ENCODE measurements at regions not wholly inside any gene's neighbourhood (a gene's known extent, or its start where the extent isn't known, plus 50 kb on each side); places are given as distances from the start of the nearest gene placed in this dataset.
"Not testable (repeated sequence)": the region's sequence is repeated elsewhere in the genome, so short reads cannot be mapped to it uniquely, and the experiment has no call there.

- DNase-seq (ENCODE audit: insufficient read length, low spot score) = no peak
- FAIRE-seq = no peak
Observed at GRCh38 chr1:60620087-60620486, 462.3 kb upstream of the NFIA start.

DNA sequence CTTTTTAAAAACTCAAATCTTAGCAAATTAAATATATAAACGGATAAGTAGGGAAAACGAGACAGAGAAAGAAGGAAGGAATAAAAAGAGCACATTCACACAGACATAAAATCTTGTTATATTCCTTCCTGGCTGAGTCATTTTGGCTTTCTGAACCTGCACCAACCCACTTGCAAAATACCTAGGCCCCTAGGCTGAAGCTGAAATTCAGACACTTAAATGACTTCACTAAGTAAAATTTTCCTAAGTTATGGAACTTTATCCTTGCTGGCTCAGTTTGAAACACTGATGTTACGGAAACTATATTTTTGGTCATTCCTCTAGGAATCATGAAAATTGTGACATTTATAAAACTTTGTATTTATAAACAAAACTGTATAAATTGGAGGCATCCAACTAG is 462.8 kb upstream of the NFIA start:
- no peak for FAIRE-seq
- no peak for DNase-seq (ENCODE audit: insufficient read length, low spot score)

DNA sequence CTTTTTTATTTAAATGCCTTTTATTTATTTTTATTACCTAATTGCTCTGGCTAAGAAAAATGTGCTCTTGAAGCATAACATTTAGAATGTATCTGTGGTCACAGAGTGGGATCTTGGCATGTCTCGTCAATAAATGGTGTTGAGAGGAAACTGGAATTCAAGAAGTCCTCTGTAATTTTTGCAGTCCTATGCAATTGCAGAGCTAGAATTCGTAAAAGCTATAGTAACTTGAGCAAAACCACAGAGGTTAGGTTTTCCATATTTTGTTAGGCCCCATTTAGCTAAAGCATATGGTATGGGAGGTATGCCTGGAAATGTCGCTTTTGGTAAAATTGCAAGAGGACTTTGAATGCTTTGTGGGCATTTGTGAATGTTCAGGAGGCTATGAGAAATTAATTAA is 466.7 kb upstream of the NFIA start:
- DNase-seq (ENCODE audit: insufficient read length, low spot score) = no peak
- no peak for FAIRE-seq

- no peak for FAIRE-seq
- DNase-seq (ENCODE audit: insufficient read length, low spot score) = no peak
Observed at GRCh38 chr1:60612790-60613189, 469.6 kb upstream of the NFIA start.

- FAIRE-seq = not testable (repeated sequence)
Observed at GRCh38 chr1:60606921-60607320, 475.4 kb upstream of the NFIA start.

DNA sequence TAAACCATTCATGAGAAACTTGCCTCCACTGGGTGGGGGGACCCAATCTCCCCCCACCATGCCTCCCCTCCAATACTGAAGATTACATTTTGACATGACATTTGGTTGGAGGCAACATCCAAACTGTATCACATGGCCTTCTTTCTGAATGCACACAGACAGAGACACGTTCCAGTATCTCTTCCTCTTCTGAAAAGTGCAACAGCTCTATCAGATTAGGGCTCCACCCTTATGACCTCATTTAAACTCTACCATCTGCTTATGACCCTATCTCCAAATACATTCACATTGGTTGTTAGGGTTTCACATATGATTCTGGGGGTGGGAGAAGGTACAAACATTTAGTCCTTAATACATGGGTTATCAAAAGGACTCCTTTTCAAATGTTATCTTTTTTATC is 481.8 kb upstream of the NFIA start:
- no peak for FAIRE-seq
- DNase-seq (ENCODE audit: insufficient read length, low spot score) = no peak

More at GRCh38 chr1:60606921-60607320, 475.4 kb upstream of the NFIA start:
- not testable (repeated sequence) for DNase-seq (ENCODE audit: insufficient read length, low spot score)

DNA sequence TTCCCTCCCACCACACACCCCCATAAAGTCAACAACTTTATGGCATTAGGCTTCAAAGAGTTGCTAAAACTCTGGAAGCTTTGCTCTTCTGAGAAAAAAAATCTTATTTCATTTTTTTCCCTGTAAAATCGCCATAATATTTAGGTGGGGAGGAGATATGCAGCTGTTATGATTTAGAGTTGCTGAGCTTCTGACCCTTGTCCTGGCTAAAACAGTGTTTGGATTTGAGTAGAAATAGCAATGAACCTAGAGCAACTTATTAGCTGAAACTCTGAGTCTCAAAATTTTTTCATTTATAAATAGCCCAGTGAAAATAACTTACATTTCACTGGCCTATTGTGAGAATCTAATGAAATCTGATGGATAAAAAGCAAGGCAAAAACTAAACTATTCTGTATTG is 482.8 kb upstream of the NFIA start:
- DNase-seq (ENCODE audit: insufficient read length, low spot score) = no peak
- FAIRE-seq = no peak

DNA sequence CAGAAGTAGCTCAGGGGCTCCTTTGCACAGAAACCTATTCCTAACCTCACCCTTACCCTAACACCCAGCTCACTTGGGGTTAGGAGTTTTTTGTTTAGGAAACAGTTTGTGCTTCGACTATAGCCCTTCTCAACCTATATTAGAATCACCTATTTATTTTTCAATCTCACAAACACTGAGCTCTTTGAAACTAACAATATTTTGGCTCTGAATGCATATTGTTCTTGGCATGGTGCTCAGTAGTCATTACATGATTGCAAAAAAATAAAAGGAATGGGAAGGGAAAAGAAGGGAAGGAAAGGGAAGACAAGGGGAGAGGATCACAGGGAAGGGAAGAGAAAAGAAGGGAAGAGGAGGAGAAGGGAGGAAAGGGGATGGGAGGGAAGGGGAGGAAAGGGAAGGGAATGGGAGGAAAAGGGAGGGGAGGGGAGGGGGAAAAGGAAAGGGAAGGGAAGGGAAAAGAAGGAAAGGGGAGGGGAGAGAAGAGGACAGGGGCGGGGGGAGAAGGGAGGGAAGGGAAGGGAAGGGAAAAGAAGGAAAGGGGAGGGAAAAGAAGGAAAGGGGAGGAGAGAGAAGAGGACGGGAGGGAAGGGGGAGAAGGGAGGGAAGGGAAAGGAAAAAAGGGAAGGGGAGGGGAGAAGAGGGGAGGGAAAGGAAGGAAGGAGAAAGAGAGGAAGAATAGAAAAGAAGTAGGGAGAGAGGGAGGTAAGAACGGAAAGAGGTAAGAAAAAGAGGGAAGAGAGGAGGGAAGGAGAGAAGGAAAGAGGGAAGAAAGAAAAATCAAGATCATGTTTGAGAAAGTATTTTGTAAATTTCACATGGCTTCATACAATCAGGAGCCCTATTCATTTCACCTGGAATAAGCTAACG is 484.1 kb upstream of the NFIA start:
- DNase-seq (ENCODE audit: insufficient read length, low spot score) = no peak
- FAIRE-seq = no peak

DNA sequence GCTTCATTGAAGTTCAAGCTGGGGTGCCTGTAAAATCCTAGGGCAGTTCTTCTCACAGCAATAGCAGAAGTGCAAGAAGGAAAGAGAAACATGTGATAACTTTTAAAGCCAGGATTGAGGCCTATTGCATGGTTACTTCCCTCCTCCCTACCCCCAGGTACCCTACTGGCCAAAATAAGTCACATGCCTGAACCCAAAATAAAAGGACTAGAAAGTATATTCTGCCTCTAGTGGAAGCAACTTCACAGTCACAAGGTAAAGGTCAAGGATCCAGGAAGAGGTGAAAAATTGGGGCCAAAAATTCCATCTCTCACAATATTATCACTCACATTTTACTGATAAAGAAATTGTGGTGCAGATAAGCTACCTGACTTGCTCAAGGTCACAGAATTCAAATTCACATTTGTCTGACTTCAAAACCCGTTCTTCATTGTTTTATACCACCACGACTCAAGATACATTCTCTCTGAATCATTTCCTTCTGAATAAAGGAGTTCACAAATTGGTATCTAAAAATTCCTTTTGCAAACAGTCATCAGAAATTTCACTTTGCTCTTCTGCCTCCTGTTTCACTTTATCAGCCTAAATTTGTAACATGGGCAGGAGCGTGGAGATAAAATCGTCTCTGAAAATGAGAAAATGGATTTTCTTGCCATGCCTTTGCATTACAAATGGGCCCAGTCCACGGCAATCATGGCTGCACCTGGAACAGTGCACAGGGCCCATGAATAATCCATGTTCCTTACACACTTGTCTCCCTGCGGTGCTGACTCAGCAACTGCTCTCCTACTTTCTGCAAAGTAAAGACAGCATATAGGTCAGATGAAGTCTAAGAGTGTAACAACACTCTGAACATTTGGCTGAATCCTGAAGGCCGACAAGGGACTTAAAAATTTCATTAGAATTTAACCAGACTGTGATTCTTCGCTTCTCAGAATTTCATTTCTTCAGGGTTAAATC is 485.3 kb upstream of the NFIA start:
- DNase-seq (ENCODE audit: insufficient read length, low spot score) = no peak
- no peak for FAIRE-seq

DNA sequence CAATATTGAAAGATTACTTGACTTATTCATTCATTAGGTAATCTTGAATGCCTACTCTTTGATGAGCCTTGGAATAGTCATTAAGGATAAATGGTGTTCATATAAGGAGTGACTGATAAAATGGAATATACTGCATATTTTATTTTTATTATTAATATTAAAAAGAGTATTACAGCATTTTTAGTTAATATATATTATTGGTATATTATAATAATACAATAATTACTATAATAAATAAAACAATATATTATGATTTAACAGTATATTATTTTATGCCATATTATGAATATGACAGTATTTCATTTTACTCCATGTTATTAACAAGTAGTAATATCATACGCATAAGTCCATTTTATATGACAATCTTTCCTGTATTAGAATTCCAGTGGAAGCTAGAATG is 490.8 kb upstream of the NFIA start:
- FAIRE-seq = no peak
- no peak for DNase-seq (ENCODE audit: insufficient read length, low spot score)

DNA sequence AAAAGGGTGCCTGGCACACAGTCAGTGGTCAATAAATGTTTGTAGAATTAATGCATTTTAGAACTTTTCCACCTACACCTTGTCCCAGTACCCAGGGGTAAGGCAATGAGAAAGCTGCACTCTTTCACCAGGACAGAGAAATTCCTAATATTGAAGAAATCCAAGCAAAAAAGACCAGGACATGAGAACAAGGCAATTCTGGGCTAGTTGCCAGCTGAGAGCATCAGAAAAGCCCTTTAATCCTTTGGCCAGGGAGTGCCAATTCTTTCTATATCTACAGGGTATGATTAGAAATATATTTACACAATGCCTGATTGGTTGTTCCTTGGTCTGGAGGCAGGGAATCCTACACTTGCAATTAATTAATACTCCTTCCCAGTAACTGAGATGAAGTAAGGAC is 492.4 kb upstream of the NFIA start:
- DNase-seq (ENCODE audit: insufficient read length, low spot score) (no peak), FAIRE-seq (no peak)

GRCh38 chr1:60589046-60589748 is 493.2 kb upstream of the NFIA start:
- DNase-seq (ENCODE audit: insufficient read length, low spot score) (no peak), FAIRE-seq (no peak)

- FAIRE-seq (no peak), DNase-seq (ENCODE audit: insufficient read length, low spot score) (no peak)
Observed at GRCh38 chr1:60584371-60584770, 498.0 kb upstream of the NFIA start.

- DNase-seq (ENCODE audit: insufficient read length, low spot score) = no peak
- FAIRE-seq = no peak
Observed at GRCh38 chr1:60583696-60584095, 498.7 kb upstream of the NFIA start.

DNA sequence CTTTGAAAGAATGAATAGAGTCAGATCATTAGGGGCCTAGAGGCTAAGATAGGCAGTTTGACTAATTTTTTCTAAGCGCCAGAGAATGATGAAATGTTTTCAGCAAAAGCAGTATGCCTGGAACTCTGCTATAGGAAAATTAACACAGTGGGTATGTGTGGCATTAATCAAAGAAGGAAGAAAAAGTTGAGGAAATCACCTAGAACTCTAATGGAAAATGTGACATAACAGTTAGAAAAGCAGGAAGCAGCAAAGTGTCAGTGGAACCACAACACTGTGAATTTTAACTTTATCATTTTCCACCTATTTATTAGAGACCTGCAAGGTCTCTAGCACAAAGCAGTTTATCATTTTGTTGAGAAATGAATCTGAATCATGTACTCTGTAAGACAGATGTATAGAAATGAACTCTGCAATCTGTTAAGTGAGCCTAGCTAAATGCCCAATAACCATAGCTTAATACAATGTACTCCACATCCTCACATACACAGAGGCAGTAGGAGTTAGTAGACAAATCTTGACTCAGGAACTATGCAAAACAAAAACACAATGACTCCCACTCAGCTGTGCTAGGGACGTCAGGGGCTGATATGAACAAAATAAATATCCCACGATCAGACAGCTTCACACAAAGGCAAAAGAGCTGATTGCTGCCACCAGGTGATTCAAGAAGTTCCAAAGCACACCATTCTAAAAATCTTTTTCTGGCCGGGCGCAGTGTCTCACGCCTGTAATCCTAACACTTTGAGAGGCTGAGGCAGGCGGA is 500.7 kb upstream of the NFIA start:
- FAIRE-seq = no peak
- no peak for DNase-seq (ENCODE audit: insufficient read length, low spot score)

GRCh38 chr1:60577029-60577428 is 503.5 kb upstream of the C1orf87 start:
- DNase-seq (ENCODE audit: insufficient read length, low spot score) (no peak), FAIRE-seq (no peak)

DNA sequence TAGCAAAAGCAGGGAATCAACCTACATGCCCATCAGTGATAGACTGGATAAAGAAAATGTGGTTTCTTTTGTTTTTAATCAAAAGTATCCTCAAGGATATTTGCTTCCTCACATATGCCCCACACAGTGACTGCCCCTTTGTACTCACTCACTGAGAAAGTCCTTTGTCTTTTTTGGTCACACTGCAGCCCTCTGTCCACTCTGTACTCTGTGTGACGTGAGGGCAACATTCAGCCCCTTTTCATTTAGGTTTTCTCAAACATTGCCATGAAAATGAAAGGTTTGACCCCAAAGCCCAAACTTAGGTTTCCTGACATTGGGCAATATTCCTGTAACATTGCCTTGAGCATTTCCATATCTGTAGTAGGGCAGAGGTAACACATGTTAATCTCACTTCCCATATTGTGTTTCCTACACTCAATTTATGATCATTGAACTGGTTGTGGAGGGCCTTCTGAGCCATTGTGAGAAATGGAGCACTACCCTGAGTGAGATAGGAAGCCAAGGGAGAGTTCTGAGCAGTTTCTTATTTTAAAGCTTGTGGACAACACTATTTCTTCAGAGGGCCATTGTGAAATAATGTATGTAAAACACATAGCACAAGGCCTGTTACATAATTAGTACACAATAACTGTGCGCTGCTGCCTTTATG is 501.9 kb upstream of the C1orf87 start:
- DNase-seq (ENCODE audit: insufficient read length, low spot score) = no peak
- FAIRE-seq = no peak

DNA sequence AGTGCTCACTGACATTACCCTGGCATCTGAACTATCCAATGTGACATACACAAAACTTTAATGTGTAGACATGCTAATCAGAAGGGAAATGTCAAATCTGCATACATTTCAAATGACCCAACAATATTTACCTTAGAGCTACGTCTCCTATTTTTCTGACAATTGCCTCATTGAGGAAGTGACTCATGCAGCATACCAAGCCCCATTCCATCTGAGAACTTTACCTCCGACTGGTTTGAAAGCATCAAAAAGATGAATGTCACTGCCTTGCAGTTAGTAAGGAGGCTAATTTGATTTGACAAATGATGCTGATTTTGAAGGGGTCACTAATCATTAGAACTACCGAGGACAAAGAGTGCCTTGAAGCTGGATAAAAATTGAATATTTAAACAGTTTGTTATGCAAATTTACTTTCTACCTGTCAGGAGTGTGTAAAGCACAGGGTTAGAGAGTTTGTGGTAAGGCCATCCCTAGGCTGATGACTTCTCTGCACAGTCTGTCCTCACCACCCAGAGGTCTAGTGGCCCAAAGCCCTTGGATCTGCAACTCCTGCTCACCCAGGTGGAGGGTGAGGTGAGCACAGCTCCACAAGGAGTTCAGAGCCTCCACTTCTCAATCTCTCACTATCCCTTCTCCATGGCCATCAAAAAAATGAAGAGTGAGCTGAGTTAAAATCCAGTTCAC is 500.3 kb upstream of the C1orf87 start:
- FAIRE-seq (no peak), DNase-seq (ENCODE audit: insufficient read length, low spot score) (no peak)

GRCh38 chr1:60573121-60573520 is 499.6 kb upstream of the C1orf87 start:
- FAIRE-seq (no peak), DNase-seq (ENCODE audit: insufficient read length, low spot score) (no peak)

All from GM19239 (cell line).